ENCODE measurements at regions not wholly inside any gene's neighbourhood (a gene's known extent, or its start where the extent isn't known, plus 50 kb on each side); places are given as distances from the start of the nearest gene placed in this dataset.

DNA sequence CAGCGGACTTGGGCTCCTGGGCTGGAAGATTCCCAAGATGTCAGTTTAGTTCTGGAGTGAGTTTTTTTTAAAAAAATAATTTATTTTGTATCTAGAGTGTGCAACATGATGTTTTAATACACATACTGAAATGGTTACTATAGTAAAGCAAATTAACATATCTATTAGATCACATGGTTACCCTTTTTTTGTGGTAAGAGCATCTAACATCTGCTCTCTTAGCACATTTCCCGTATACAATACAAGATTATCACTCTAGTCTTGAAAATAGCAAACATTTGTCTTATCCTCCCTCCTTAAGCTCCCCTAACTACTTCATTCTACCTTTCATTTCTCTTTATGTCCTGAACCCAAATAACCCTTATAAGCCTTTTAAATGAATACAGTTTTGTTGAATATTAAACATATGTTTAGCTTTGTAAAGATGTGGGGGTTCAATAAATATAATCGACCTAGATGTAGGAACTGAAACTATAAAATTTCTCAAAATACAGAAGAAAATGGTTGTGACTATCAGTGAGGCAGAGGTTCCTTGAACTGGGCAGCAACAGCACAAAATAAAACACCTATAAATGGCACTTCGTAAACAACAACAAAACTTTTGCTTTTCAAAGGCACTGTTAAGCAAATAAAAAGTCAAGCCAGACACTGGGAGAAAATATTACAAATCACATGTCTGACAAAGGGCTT is 466.6 kb downstream of the FGF9 start:
- no peak for FAIRE-seq

DNA sequence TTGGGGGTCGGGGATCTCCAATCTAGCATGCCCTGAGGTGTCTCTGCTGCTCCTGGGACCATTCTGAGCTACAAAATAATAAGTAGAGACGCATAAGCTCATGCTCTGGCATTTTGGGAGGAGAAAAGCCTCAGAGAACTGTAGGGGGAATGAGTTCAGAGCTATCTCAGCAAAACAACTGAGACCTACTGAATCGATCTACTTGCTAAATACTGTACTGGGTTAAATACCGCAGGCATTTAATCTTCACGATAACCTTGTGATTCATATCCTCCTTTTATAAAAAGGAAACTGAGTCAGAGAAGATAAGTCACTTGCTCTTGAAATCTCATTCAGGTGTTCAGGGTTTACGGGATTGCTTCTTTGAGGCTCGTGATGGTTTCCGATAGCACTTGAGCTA is 468.1 kb downstream of the FGF9 start:
- FAIRE-seq = no peak

DNA sequence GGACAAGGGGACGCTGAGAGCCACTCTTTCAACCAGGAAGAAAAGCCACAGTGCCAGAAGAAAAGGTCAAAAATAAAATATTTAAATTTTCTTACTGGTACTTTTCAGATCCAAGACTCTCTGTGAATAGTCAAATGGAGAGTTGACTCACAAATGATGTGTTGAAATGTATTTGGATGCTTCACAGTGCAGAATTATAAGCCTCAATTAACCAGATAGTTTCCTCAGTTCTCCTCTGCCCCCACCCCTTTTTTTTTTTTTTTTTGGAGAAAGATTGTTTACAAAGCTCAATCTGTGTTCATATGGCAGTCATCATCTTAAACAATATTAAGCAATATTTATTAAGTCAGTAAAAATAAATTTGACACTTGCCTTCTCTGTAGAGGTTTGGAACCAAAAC is 470.8 kb downstream of the FGF9 start:
- no peak for FAIRE-seq

GRCh38 chr13:22143671-22144070 is 472.8 kb downstream of the FGF9 start:
- FAIRE-seq = no peak

- FAIRE-seq = no peak
Observed at GRCh38 chr13:22144806-22145205, 473.9 kb downstream of the FGF9 start.

- FAIRE-seq = no peak
Observed at GRCh38 chr13:22148187-22148586, 477.3 kb downstream of the FGF9 start.

DNA sequence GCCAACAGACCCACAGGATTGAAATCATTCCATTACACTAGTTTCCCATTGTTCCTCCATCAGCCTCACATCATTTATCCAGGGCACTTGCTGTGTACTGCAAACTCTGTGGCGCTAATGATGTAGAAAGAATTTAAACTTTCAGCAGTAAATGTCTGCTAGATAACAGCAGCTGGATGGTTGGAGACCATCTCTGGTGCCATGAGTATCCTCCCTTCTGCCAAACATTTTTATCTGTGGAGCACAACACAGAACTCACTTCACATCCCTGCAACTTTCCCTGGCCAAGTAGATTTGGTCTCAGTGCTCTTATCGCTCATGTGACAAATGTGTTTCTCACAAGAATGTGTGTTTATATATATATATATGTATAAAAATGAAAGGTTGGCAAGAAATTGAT is 481.9 kb downstream of the FGF9 start:
- no peak for FAIRE-seq

DNA sequence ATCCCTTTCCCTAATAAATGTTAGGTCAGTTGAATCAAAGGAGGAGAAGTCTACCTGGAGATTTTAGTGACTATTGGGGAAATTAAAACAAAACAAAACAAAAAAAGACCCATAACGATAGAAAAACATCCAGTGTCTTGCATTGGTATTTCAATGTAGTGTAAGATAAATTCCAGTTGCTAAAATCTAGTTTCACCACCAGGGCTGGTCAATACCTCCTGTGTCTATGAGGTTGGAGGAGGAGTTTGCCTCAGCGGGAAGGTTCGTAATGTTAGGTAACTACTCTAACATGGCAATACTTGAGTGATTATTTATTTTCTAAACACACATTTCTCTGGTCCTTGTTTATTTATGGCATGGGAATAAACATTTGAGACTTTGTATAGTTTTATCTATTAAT is 483.2 kb downstream of the FGF9 start:
- no peak for FAIRE-seq

DNA sequence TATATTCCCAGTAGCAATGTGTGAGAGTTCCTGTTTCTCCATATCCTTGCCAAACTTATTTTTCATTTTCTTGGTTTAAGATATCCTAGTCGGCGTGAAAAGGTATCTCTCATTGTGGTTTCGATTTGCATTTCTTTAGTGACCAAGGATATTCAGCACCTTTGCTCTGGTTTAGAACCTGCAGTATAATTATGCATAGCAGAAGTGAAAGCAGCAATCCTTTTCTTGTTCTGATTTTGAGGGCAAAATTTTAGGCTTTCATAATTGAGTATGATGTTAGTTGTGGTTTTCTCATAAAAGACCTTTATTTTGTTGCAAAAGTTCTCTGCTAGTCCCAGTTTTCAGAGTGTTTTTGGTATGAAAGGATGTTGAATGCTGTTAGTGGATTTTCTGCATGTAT is 491.0 kb downstream of the FGF9 start:
- FAIRE-seq = no peak

DNA sequence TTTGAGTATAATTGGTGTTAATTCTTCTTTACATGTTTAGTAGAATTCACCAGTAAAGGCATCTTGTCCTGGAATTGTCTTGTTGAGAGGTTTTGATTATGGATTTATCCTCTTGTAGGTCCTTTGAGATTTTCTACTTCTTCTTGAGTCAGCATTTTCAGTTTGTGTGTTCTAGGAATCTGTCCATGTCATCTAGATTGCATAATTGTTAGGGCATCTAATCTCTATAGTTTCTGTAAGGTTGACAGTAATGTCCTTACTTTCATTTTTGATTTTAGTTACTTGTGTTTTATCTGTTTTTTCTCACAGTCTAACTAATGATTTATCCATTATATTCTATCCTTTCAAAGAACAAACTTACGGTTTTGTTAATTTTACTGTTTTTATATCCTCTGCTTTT is 492.0 kb downstream of the FGF9 start:
- no peak for FAIRE-seq

DNA sequence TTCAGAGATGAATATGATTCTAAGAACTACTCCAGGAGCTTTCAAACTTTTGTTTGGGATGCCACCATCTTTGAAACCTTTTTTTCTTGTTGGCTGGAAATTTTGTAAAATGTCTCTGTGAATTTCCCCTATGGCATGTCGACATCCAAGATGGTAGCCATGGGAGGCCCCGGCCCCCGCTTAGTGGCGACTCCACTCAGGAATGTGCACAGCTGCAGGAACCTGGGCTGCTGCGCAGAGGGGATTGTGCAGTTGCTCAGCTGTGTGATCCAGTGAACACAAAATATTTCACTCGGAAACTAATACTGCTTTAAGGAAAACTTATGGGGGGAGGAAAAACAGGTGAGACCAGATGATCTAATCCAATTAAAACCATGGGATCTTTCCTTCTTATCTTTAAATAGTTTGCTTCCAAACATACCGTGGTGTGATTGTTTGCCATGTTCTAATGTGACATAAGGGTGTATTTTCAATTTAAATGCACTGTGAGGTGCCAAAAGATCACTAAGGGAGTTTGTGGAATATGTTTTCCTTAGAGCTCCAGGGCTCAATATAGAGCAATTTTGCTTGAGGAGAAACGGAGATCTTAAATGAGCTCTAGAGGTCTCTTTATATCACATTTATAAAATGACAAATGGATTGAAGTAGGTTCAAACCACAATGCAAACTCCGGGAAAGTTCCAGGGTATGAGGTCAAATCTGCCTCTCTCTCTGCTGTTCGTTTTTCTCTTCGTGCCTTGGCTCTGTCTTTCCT is 497.7 kb downstream of the FGF9 start:
- FAIRE-seq = no peak

DNA sequence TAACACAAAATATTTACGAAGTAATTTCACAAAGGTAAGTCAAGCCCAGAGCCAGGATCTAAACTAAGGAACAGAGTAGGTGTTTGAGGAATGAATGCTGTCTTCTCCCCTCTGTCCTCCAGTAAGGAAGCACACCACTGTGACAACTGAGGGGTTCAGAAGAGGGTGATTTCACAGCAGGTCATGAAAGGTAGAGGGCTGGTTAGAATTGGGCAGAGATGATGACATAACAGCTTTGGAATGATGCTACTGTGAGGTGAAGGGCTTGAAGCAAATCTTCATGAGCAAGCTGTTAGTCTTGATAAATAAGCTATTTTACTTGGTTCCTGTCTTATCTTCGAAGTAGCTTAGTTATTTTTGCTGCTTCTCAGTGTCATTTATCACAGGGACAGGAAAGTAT is 498.6 kb downstream of the FGF9 start:
- FAIRE-seq = no peak

- FAIRE-seq = no peak
Observed at GRCh38 chr13:22173610-22174009, 502.7 kb downstream of the FGF9 start.

- FAIRE-seq = no peak
Observed at GRCh38 chr13:22175241-22175640, 504.4 kb downstream of the FGF9 start.

DNA sequence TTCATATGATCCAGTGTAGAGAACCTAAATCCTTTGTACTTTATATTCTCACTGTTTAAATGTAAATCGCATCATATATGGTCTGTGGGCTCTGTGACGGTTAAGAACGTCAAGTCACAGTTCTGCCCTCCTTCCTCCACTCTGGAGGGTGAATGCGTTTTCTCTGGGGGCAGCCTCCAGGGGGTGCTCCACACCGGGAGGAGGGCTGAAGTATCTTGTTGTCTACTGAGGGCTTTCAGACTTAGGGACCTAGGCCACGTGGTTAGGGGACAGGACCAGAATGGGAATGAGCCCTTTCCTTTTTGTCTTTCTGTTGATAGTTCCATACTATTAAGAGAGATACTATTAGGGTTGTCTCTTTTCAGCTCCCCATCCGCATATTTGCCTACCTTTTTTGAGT is 504.9 kb downstream of the FGF9 start:
- no peak for FAIRE-seq

GRCh38 chr13:22176968-22177520 is 506.2 kb downstream of the FGF9 start:
- FAIRE-seq = no peak

- FAIRE-seq = no peak
Observed at GRCh38 chr13:22178878-22179277, 508.0 kb downstream of the FGF9 start.

DNA sequence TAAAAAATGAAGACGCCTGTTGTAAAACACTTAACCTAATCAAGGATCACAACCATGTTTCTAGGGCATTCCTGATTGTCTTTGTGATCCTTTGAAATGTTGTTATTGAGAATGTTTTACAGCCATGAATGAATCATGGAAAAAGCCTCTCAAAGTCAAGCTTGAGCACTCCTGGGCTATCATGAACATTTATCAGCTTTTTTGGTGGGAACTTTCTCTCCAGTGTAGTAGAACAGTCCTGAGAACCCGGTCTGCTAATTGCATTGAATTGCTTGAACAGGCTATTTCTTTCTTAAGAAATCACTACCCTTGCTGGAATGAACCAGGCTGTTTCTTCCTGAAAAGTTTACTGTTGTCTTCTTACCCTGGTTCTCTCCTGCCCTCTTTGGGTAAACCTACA is 516.5 kb downstream of the FGF9 start:
- FAIRE-seq = no peak

DNA sequence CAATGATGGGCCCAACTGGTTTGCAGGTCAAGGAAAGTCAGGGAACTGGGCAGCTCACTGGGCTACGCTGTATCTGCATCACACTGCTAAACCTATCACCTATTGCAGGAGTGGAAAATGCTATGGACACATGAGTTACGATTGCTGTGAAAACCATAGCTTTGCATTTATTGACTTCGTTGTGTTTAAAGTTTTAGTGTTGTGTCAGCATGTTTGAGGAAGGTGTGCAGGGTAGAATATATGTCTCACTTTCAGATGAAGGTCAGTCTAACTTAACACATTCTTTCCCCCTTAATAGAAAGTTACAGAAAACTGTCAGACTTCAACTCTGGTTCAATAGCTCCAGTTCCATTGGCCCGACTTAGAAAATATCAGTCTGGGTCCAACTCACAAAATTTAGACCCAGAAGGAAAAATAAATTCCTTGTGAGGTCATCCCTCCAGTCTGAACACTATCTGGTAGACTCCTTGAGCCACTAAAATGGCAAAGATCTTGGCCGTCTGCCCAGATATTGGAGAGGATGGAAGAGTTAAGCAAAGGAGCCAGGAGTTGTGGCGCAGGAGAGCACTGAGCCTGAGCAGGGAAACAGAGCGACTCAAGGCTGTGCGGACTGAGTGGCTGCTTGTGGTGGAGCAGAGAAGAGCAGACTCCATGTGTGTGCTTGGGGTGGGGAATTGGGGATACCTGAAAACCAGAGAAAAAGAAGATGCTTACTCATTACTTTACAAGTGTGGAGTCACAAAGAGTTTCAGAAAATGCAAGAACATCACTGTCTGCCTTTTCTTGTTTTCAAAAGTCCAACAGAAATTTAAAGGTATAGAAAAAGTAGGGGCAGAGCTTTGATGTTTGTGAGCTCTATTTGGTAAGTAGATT is 518.5 kb downstream of the FGF9 start:
- FAIRE-seq = no peak

GRCh38 chr13:22193070-22193469 is 522.2 kb downstream of the FGF9 start:
- no peak for FAIRE-seq

- FAIRE-seq = no peak
Observed at GRCh38 chr13:22194106-22194805, 523.4 kb downstream of the FGF9 start.

- no peak for FAIRE-seq
Observed at GRCh38 chr13:22195726-22196125, 524.9 kb downstream of the FGF9 start.

DNA sequence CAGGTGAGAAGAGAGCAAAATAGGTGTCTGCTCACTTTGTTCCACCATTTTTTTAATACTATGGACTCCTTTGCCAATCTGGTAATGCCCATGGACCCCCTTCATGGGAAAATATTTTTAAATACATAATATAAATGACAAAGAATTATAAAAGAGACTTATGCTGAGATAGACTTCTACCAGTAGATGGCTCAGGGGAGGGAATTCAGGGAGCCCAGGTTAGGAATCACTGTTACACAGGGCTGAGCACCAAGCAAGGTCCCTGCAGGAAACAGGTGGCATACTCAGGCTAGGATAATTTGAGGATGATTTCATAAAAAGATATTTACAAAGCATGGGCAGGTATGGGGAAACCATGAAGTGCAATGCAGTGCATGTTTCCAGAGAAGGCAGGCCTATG is 525.9 kb downstream of the FGF9 start:
- no peak for FAIRE-seq
